Type B pancreatic cell (in vitro differentiated cells): ENCODE measurements at regions not wholly inside any gene's neighbourhood (a gene's known extent, or its start where the extent isn't known, plus 50 kb on each side); places are given as distances from the start of the nearest gene placed in this dataset.

Experiments
- DNase-seq: peaks from one replicate; pipeline ENCODE4 v3.0.0; 2021; ENCODE audit warnings: mixed read lengths; ENCODE audit not compliant: unreplicated experiment; ENCODE audit errors: extremely low spot score
- H3K27ac Mint-ChIP-seq: 2 replicates; pipeline ENCODE4 v1.8.0; 2021; ENCODE audit warnings: mild to moderate bottlenecking, mixed read lengths
- H3K27me3 Mint-ChIP-seq: 2 replicates; pipeline ENCODE4 v1.8.0; 2021; ENCODE audit warnings: mixed read lengths
- H3K36me3 Mint-ChIP-seq: 2 replicates; pipeline ENCODE4 v1.8.0; 2021; ENCODE audit warnings: mixed read lengths
- H3K4me1 Mint-ChIP-seq: one replicate; pipeline ENCODE4 v1.8.0; 2021; ENCODE audit warnings: mixed read lengths; ENCODE audit not compliant: unreplicated experiment
- H3K4me3 Mint-ChIP-seq: 2 replicates; pipeline ENCODE4 v1.8.0; 2021; ENCODE audit warnings: mild to moderate bottlenecking, mixed read lengths
- H3K9me3 Mint-ChIP-seq: 2 replicates; pipeline ENCODE4 v1.8.0; 2021; ENCODE audit warnings: mixed read lengths
- CTCF ChIP-seq: fragments of 200-600 bp; sonication (generic); conservative IDR thresholded peaks from 2 replicates; pipeline ENCODE4 v1.5.0; 2021; ENCODE audit warnings: antibody characterized with exemption, mild to moderate bottlenecking

GRCh38 chr2:111632661-111633060, 251.3 kb downstream of the ANAPC1 start:
- no peak for TF ChIP-seq CTCF
- no peak overlapping the region for H3K27ac Mint-ChIP-seq
- H3K27me3 Mint-ChIP-seq = peaks cover 2% of the 10 kb centered on the region
- H3K9me3 Mint-ChIP-seq = peaks cover 16% of the 10 kb centered on the region
- H3K4me3 Mint-ChIP-seq = no peak overlapping the region
- DNase-seq = no peak
- peaks cover 10% of the 10 kb centered on the region for H3K4me1 Mint-ChIP-seq
- no peaks in the 10 kb centered on the region for H3K36me3 Mint-ChIP-seq

GRCh38 chr2:111633189-111633588, 250.8 kb downstream of the ANAPC1 start:
- Mint-ChIP-seq H3K27me3 (peaks cover 2% of the 10 kb centered on the region), H3K4me1 (peaks cover 10% of the 10 kb centered on the region), H3K4me3 (no peak overlapping the region), H3K36me3 (no peaks in the 10 kb centered on the region), H3K9me3 (peaks cover 19% of the 10 kb centered on the region), H3K27ac (peak overlapping the region; percentile 43)
- DNase-seq = no peak
- no peak for TF ChIP-seq CTCF

DNA sequence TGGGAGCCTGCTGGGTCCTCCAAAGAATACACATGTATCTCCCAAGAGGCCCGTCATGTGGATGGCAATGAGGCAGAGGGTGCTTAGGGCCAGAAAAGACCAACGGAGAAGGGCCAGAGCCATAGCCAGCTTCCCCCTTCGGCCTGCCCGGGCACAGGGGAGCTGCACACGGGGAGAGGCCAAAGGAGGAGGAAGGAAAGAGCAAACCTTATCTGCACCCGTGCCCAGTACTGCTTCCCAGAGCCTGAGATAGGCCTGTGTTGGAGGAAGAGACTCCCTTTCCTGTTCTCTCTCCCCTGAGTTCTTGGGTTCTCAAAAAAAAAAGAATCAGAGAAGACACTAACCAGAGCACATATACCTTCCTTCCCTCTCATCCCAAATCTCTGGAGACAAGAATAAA, 250.3 kb downstream of the ANAPC1 start:
- no peak for DNase-seq
- H3K36me3 Mint-ChIP-seq = no peaks in the 10 kb centered on the region
- TF ChIP-seq CTCF = no peak
- H3K4me1 Mint-ChIP-seq = peaks cover 10% of the 10 kb centered on the region
- no peak overlapping the region for H3K4me3 Mint-ChIP-seq
- no peak overlapping the region for H3K27ac Mint-ChIP-seq
- peaks cover 2% of the 10 kb centered on the region for H3K27me3 Mint-ChIP-seq
- peaks cover 17% of the 10 kb centered on the region for H3K9me3 Mint-ChIP-seq

- no peak overlapping the region for H3K27ac Mint-ChIP-seq
- no peak for TF ChIP-seq CTCF
- H3K27me3 Mint-ChIP-seq = peaks cover 2% of the 10 kb centered on the region
- DNase-seq = no peak
- no peak overlapping the region for H3K4me3 Mint-ChIP-seq
- peaks cover 10% of the 10 kb centered on the region for H3K4me1 Mint-ChIP-seq
- H3K36me3 Mint-ChIP-seq = no peaks in the 10 kb centered on the region
- H3K9me3 Mint-ChIP-seq = peaks cover 12% of the 10 kb centered on the region
Observed at GRCh38 chr2:111634050-111634794, 249.8 kb downstream of the ANAPC1 start.

DNA sequence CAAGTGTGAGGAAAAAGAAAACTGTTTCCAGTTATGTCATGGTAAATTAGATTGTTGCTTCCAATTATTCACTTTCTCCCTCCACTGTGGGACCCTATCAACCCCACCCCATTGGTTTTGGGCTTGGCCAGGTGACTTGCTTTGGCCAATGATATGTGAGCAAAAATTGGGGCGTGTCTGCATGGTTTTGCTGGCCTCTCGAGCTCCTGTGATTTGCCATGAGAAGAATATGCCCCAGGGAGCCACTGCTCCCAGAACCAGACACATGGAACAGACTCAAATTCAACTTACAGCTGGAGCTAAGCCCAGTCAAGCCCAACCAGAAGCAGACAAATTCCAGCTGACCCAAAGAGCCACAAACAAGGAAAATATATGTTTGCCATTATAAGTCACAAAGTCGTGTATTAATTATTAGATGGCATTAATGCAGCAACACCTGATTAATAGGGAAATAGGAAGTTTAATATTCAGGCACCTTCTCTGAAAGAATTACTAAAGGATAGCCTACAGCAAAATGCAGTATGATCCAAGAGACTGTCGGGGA, 248.9 kb downstream of the ANAPC1 start:
- H3K27me3 Mint-ChIP-seq = peaks cover 2% of the 10 kb centered on the region
- H3K36me3 Mint-ChIP-seq = no peaks in the 10 kb centered on the region
- H3K9me3 Mint-ChIP-seq = peaks cover 8% of the 10 kb centered on the region
- DNase-seq = no peak
- TF ChIP-seq CTCF = no peak
- peaks cover 10% of the 10 kb centered on the region for H3K4me1 Mint-ChIP-seq
- H3K27ac Mint-ChIP-seq = no peak overlapping the region
- H3K4me3 Mint-ChIP-seq = no peak overlapping the region
